HL-60 (cell line): ENCODE measurements at regions not wholly inside any gene's neighbourhood (a gene's known extent, or its start where the extent isn't known, plus 50 kb on each side); places are given as distances from the start of the nearest gene placed in this dataset.

Experiments
- DNase-seq, 2 experiments: peaks; one replicate each; pipeline ENCODE4 v3.0.0-alpha.2; 2010 to 2020; ENCODE audit warnings: low read depth in 1 of 2, low spot score in 1 of 2
- H3K27ac ChIP-seq: fragments of 250-450 bp; sonication (Bioruptor Pico); replicated peaks from 2 replicates; pipeline ENCODE4 v1.5.1; 2020; ENCODE audit warnings: mild to moderate bottlenecking, moderate library complexity
- H3K27me3 ChIP-seq: fragments of 250-450 bp; sonication (Bioruptor Pico); 2 replicates; pipeline ENCODE4 v1.5.1; 2021; ENCODE audit warnings: mild to moderate bottlenecking, moderate library complexity; ENCODE audit not compliant: insufficient read depth, poor library complexity, severe bottlenecking
- H3K4me3 ChIP-seq: replicated peaks from 2 replicates; pipeline ENCODE4 v1.5.1; 2011; ENCODE audit warnings: mild to moderate bottlenecking, control low read depth, low read length; ENCODE audit not compliant: insufficient read depth
- CTCF ChIP-seq: IDR thresholded peaks from one replicate; pipeline ENCODE4 v1.5.1; 2011; ENCODE audit warnings: low read length, control low read depth, inconsistent platforms; ENCODE audit not compliant: insufficient read depth
- GABPA ChIP-seq: IDR thresholded peaks from 2 replicates; pipeline ENCODE4 v1.6.1; 2012; ENCODE audit warnings: low read depth
- POLR2AphosphoS5 ChIP-seq: IDR thresholded peaks from 2 replicates; pipeline ENCODE4 v1.6.1; 2012; ENCODE audit warnings: low read depth
- SPI1 ChIP-seq: IDR thresholded peaks from 2 replicates; pipeline ENCODE4 v1.6.1; 2012; ENCODE audit warnings: low read depth, mild to moderate bottlenecking, borderline replicate concordance
- TF ChIP-seq, protein P1 (sequence below): IDR thresholded peaks from 2 replicates; pipeline ENCODE4 v1.6.1; 2012; ENCODE audit warnings: low read depth; ENCODE audit not compliant: insufficient replicate concordance

DNA sequence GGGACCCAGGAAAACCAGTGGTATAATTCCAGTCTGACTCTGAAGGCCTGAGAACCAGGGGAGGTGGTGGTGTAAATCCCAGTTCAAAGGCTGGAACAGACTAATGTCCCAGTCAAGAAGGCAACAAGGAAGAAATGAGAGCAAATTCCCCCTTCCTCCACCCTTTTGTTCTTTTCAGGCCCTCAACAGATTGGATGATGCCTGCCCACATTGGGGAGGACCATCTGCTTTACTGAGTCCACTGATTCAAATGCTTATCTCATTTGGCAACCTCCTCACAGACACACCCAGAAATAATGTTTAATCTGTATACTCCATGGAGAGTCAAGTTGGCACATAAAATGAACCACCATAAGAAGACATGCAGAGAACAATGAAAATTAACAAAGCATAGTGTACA, 61.9 kb upstream of the CRYM start:
- Histone ChIP-seq H3K27me3 (no peaks in the 10 kb centered on the region), H3K4me3 (no peak overlapping the region), H3K27ac (no peak overlapping the region)
- no peak for DNase-seq
- no peak for TF ChIP-seq GABPA
- no peak for TF ChIP-seq POLR2AphosphoS5
- TF ChIP-seq SPI1: no peak
- TF ChIP-seq, protein P1, sequence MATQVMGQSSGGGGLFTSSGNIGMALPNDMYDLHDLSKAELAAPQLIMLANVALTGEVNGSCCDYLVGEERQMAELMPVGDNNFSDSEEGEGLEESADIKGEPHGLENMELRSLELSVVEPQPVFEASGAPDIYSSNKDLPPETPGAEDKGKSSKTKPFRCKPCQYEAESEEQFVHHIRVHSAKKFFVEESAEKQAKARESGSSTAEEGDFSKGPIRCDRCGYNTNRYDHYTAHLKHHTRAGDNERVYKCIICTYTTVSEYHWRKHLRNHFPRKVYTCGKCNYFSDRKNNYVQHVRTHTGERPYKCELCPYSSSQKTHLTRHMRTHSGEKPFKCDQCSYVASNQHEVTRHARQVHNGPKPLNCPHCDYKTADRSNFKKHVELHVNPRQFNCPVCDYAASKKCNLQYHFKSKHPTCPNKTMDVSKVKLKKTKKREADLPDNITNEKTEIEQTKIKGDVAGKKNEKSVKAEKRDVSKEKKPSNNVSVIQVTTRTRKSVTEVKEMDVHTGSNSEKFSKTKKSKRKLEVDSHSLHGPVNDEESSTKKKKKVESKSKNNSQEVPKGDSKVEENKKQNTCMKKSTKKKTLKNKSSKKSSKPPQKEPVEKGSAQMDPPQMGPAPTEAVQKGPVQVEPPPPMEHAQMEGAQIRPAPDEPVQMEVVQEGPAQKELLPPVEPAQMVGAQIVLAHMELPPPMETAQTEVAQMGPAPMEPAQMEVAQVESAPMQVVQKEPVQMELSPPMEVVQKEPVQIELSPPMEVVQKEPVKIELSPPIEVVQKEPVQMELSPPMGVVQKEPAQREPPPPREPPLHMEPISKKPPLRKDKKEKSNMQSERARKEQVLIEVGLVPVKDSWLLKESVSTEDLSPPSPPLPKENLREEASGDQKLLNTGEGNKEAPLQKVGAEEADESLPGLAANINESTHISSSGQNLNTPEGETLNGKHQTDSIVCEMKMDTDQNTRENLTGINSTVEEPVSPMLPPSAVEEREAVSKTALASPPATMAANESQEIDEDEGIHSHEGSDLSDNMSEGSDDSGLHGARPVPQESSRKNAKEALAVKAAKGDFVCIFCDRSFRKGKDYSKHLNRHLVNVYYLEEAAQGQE: no peak
- TF ChIP-seq CTCF: no peak

GRCh38 chr16:21339269-21339641, 61.2 kb upstream of the CRYM start:
- no peaks in the 10 kb centered on the region for H3K27me3 ChIP-seq
- TF ChIP-seq, protein P1: no peak
- no peak overlapping the region for H3K4me3 ChIP-seq
- H3K27ac ChIP-seq: no peak overlapping the region
- DNase-seq: no peak

GRCh38 chr16:21338537-21339268, 60.6 kb upstream of the CRYM start:
- H3K27me3 ChIP-seq: no peaks in the 10 kb centered on the region
- TF ChIP-seq GABPA (no peak), POLR2AphosphoS5 (no peak), CTCF (no peak), SPI1 (no peak)
- TF ChIP-seq, protein P1: no peak
- H3K4me3 ChIP-seq: no peak overlapping the region
- H3K27ac ChIP-seq: no peak overlapping the region
- no peak for DNase-seq
